ENCODE measurements at regions not wholly inside any gene's neighbourhood (a gene's known extent, or its start where the extent isn't known, plus 50 kb on each side); places are given as distances from the start of the nearest gene placed in this dataset.

DNA sequence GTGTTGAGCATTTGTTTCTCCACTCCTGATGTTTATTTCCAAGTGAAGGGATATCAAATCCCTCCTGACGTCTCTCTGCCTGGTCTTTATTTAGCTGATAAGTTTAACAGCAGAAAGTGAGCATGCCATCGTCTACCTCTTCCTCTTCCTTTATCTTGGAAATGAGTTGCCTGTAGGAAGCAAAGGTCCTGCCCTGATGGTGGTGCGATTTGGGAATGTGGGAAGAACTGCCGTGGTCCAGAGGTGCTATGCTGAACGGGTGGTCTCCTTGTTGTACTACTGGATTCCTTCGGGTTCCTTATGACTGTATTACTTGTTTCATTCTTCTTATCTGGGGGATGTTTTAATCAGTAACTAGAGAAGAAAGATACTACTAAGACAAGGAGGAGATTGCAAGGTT lies 217.5 kb downstream of the PMAIP1 start:
- H3K4ac ChIP-seq (ENCODE audit: low read length), result no peak overlapping the region
- WGBS, 2 donors (ENCODE audit: extremely low coverage in 2 of 2, insufficient read length in 2 of 2, insufficient replicate concordance in 1 of 2), result no CpG with 5 or more reads among the region's 6 CpGs

DNA sequence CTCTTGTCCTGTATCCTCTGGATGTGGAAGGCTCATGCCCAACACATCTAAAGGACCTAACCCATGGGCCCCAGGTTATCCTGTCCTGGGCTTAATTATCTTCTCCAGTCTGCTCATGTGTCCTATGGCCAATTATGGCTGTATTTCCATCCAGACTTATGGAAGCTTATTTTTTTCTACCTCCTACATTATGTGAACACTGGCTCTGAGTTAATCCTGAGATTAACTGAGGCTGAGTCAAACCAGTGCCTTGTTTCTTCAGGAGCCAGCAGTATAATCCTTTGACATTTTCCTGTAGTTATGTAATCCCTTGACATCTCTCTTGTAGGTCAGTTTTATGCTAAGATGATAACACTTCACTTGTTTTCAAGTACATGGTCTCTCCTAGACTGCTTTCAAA lies 213.6 kb downstream of the PMAIP1 start:
- no peak overlapping the region for H4K91ac ChIP-seq (ENCODE audit: low read depth, low read length, poor library complexity)
- H3K23ac ChIP-seq (ENCODE audit: low read depth, low read length, poor library complexity), result no peak overlapping the region
- no peaks in the 10 kb centered on the region for H3K9me3 ChIP-seq (replicated peaks in 1 of 2; ENCODE audit: control insufficient read depth in 2 of 2, insufficient read depth in 1 of 2, low read depth in 1 of 2, low read length in 2 of 2)
- H4K8ac ChIP-seq (ENCODE audit: low read depth, low read length), result no peak overlapping the region
- no peak overlapping the region for H2AFZ ChIP-seq (ENCODE audit: low read length)
- no peak overlapping the region for H2BK120ac ChIP-seq (ENCODE audit: low read depth, low read length)
- no peak overlapping the region for H3K18ac ChIP-seq (ENCODE audit: low read length)
- no peaks in the 10 kb centered on the region for H3K36me3 ChIP-seq (replicated peaks in 1 of 2; ENCODE audit: control insufficient read depth in 2 of 2, insufficient read depth in 2 of 2, low read length in 2 of 2)
- no peak overlapping the region for H2AK5ac ChIP-seq (ENCODE audit: low read depth, low read length)
- H3K79me1 ChIP-seq (ENCODE audit: low read depth, low read length), result no peaks in the 10 kb centered on the region
- H2BK12ac ChIP-seq (ENCODE audit: low read length), result no peak overlapping the region
- H3K27me3 ChIP-seq (ENCODE audit: control insufficient read depth in 3 of 3, insufficient read depth in 3 of 3, low read depth in 1 of 3, low read length in 3 of 3), result no peaks in the 10 kb centered on the region
- H2BK15ac ChIP-seq (ENCODE audit: low read length), result no peak overlapping the region
- H3K4me1 ChIP-seq (ENCODE audit: control insufficient read depth in 2 of 2, insufficient read depth in 1 of 2, low read depth in 1 of 2, low read length in 2 of 2), result no peaks in the 10 kb centered on the region
- H2BK5ac ChIP-seq (ENCODE audit: low read length), result no peak overlapping the region
- H3K9ac ChIP-seq (ENCODE audit: low read depth, low read length, poor library complexity), result no peak overlapping the region
- no peak overlapping the region for H3K14ac ChIP-seq (ENCODE audit: low read length)
- no peak overlapping the region for H3K4me3 ChIP-seq (ENCODE audit: low read length in 2 of 2)
- H3K4me2 ChIP-seq (ENCODE audit: insufficient read depth, low read length, poor library complexity, severe bottlenecking), result no peak overlapping the region
- DNase-seq (ENCODE audit: low spot score), result no peak
- H3K27ac ChIP-seq (replicated peaks; ENCODE audit: low read length), result no peak overlapping the region
- H3K4ac ChIP-seq (ENCODE audit: low read length), result no peak overlapping the region

More for the DNA sequence above, 217.5 kb downstream of the PMAIP1 start:
- Histone ChIP-seq H3K4me2 (ENCODE audit: insufficient read depth, low read length, poor library complexity, severe bottlenecking) (no peak overlapping the region), H4K8ac (ENCODE audit: low read depth, low read length) (no peak overlapping the region), H3K27ac (replicated peaks; ENCODE audit: low read length) (no peak overlapping the region), H2AFZ (ENCODE audit: low read length) (no peak overlapping the region), H2BK12ac (ENCODE audit: low read length) (no peak overlapping the region), H3K4me1 (ENCODE audit: control insufficient read depth in 2 of 2, insufficient read depth in 1 of 2, low read depth in 1 of 2, low read length in 2 of 2) (no peaks in the 10 kb centered on the region), H3K79me1 (ENCODE audit: low read depth, low read length) (no peaks in the 10 kb centered on the region), H2AK5ac (ENCODE audit: low read depth, low read length) (no peak overlapping the region), H2BK120ac (ENCODE audit: low read depth, low read length) (no peak overlapping the region), H3K9me3 (replicated peaks in 1 of 2; ENCODE audit: control insufficient read depth in 2 of 2, insufficient read depth in 1 of 2, low read depth in 1 of 2, low read length in 2 of 2) (no peaks in the 10 kb centered on the region), H3K18ac (ENCODE audit: low read length) (no peak overlapping the region), H3K23ac (ENCODE audit: low read depth, low read length, poor library complexity) (no peak overlapping the region), H3K14ac (ENCODE audit: low read length) (no peak overlapping the region), H3K36me3 (replicated peaks in 1 of 2; ENCODE audit: control insufficient read depth in 2 of 2, insufficient read depth in 2 of 2, low read length in 2 of 2) (no peaks in the 10 kb centered on the region), H2BK15ac (ENCODE audit: low read length) (no peak overlapping the region), H3K4me3 (ENCODE audit: low read length in 2 of 2) (no peak overlapping the region), H4K91ac (ENCODE audit: low read depth, low read length, poor library complexity) (no peak overlapping the region), H3K9ac (ENCODE audit: low read depth, low read length, poor library complexity) (no peak overlapping the region), H3K27me3 (ENCODE audit: control insufficient read depth in 3 of 3, insufficient read depth in 3 of 3, low read depth in 1 of 3, low read length in 3 of 3) (no peaks in the 10 kb centered on the region), H2BK5ac (ENCODE audit: low read length) (no peak overlapping the region)
- DNase-seq (ENCODE audit: low spot score), result no peak

DNA sequence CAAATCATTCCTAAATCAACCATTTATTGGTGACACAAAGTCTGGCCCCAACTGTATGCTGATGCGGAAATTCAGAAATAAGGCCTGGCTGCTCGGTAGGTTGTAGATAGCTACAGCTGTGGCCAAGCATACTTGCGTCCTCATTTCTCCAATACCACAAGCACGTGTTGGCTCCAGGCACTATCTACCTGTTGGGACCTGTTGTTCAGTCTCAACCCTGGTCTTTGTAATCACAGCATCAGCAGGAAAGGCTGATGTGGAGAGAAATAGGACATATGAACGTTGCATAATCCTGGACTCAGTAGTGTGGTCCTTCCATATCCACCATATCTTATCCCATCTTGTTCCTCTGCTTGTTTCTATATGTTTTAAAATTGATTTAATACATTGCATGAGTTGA lies 212.6 kb downstream of the PMAIP1 start:
- no CpG with 5 or more reads among the region's 5 CpGs for WGBS, 2 donors (ENCODE audit: extremely low coverage in 2 of 2, insufficient read length in 2 of 2, insufficient replicate concordance in 1 of 2)

DNA sequence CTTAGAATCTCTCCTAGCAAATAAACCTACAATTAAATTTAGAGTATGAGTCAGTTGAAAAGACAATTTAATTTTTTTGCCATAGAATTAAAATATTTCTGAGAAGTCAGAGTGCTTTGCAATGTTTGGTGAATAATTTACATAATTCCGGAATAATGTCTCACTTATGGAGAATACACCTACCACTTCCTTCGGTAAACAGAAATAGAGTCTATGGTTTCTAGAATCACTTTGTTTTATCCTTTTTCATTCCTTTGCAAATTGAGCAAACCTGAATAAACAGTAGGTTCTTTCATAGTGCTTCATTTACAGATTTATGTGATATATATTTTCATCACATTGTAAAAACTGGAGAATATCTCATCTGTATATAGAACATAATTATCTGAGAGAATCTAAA lies 211.7 kb downstream of the PMAIP1 start:
- Histone ChIP-seq H2BK120ac (ENCODE audit: low read depth, low read length) (no peak overlapping the region), H3K4me2 (ENCODE audit: insufficient read depth, low read length, poor library complexity, severe bottlenecking) (no peak overlapping the region), H3K36me3 (replicated peaks in 1 of 2; ENCODE audit: control insufficient read depth in 2 of 2, insufficient read depth in 2 of 2, low read length in 2 of 2) (no peaks in the 10 kb centered on the region), H3K14ac (ENCODE audit: low read length) (no peak overlapping the region), H3K4ac (ENCODE audit: low read length) (no peak overlapping the region), H3K4me1 (ENCODE audit: control insufficient read depth in 2 of 2, insufficient read depth in 1 of 2, low read depth in 1 of 2, low read length in 2 of 2) (no peaks in the 10 kb centered on the region), H2AFZ (ENCODE audit: low read length) (no peak overlapping the region), H2BK15ac (ENCODE audit: low read length) (no peak overlapping the region), H3K4me3 (ENCODE audit: low read length in 2 of 2) (no peak overlapping the region), H2BK12ac (ENCODE audit: low read length) (no peak overlapping the region), H2AK5ac (ENCODE audit: low read depth, low read length) (no peak overlapping the region), H4K8ac (ENCODE audit: low read depth, low read length) (no peak overlapping the region), H3K18ac (ENCODE audit: low read length) (no peak overlapping the region), H3K27me3 (ENCODE audit: control insufficient read depth in 3 of 3, insufficient read depth in 3 of 3, low read depth in 1 of 3, low read length in 3 of 3) (no peaks in the 10 kb centered on the region), H3K27ac (replicated peaks; ENCODE audit: low read length) (no peak overlapping the region), H3K9me3 (replicated peaks in 1 of 2; ENCODE audit: control insufficient read depth in 2 of 2, insufficient read depth in 1 of 2, low read depth in 1 of 2, low read length in 2 of 2) (no peaks in the 10 kb centered on the region), H3K9ac (ENCODE audit: low read depth, low read length, poor library complexity) (no peak overlapping the region), H4K91ac (ENCODE audit: low read depth, low read length, poor library complexity) (no peak overlapping the region), H2BK5ac (ENCODE audit: low read length) (no peak overlapping the region), H3K79me1 (ENCODE audit: low read depth, low read length) (no peaks in the 10 kb centered on the region), H3K23ac (ENCODE audit: low read depth, low read length, poor library complexity) (no peak overlapping the region)
- no CpG with 5 or more reads among the region's 2 CpGs for WGBS, 2 donors (ENCODE audit: extremely low coverage in 2 of 2, insufficient read length in 2 of 2, insufficient replicate concordance in 1 of 2)
- no peak for DNase-seq (ENCODE audit: low spot score)

More for the DNA sequence above, 212.6 kb downstream of the PMAIP1 start:
- Histone ChIP-seq H4K8ac (ENCODE audit: low read depth, low read length) (no peak overlapping the region), H3K9ac (ENCODE audit: low read depth, low read length, poor library complexity) (no peak overlapping the region), H2BK5ac (ENCODE audit: low read length) (no peak overlapping the region), H3K36me3 (replicated peaks in 1 of 2; ENCODE audit: control insufficient read depth in 2 of 2, insufficient read depth in 2 of 2, low read length in 2 of 2) (no peaks in the 10 kb centered on the region), H2BK120ac (ENCODE audit: low read depth, low read length) (no peak overlapping the region), H3K4me1 (ENCODE audit: control insufficient read depth in 2 of 2, insufficient read depth in 1 of 2, low read depth in 1 of 2, low read length in 2 of 2) (no peaks in the 10 kb centered on the region), H3K18ac (ENCODE audit: low read length) (no peak overlapping the region), H3K9me3 (replicated peaks in 1 of 2; ENCODE audit: control insufficient read depth in 2 of 2, insufficient read depth in 1 of 2, low read depth in 1 of 2, low read length in 2 of 2) (no peaks in the 10 kb centered on the region), H3K23ac (ENCODE audit: low read depth, low read length, poor library complexity) (no peak overlapping the region), H2AFZ (ENCODE audit: low read length) (no peak overlapping the region), H3K27ac (replicated peaks; ENCODE audit: low read length) (no peak overlapping the region), H3K4me2 (ENCODE audit: insufficient read depth, low read length, poor library complexity, severe bottlenecking) (no peak overlapping the region), H2BK15ac (ENCODE audit: low read length) (no peak overlapping the region), H3K27me3 (ENCODE audit: control insufficient read depth in 3 of 3, insufficient read depth in 3 of 3, low read depth in 1 of 3, low read length in 3 of 3) (no peaks in the 10 kb centered on the region), H3K4ac (ENCODE audit: low read length) (no peak overlapping the region), H3K4me3 (ENCODE audit: low read length in 2 of 2) (no peak overlapping the region), H3K14ac (ENCODE audit: low read length) (no peak overlapping the region), H2BK12ac (ENCODE audit: low read length) (no peak overlapping the region), H4K91ac (ENCODE audit: low read depth, low read length, poor library complexity) (no peak overlapping the region), H3K79me1 (ENCODE audit: low read depth, low read length) (no peaks in the 10 kb centered on the region), H2AK5ac (ENCODE audit: low read depth, low read length) (no peak overlapping the region)
- no peak for DNase-seq (ENCODE audit: low spot score)

Measured in neuronal stem cell (in vitro differentiated cells).